ENCODE measurements at regions not wholly inside any gene's neighbourhood (a gene's known extent, or its start where the extent isn't known, plus 50 kb on each side); places are given as distances from the start of the nearest gene placed in this dataset.
"Not testable (repeated sequence)": the region's sequence is repeated elsewhere in the genome, so short reads cannot be mapped to it uniquely, and the experiment has no call there.

GRCh38 chr1:199226163-199226562 lies 587.3 kb downstream of the PTPRC start:
- DNase-seq, result peak; percentile 18

- DNase-seq, result no peak
Observed at GRCh38 chr1:199242147-199242546, 603.3 kb downstream of the PTPRC start.

- no peak for DNase-seq
Observed at GRCh38 chr1:199242601-199243000, 603.8 kb downstream of the PTPRC start.

DNA sequence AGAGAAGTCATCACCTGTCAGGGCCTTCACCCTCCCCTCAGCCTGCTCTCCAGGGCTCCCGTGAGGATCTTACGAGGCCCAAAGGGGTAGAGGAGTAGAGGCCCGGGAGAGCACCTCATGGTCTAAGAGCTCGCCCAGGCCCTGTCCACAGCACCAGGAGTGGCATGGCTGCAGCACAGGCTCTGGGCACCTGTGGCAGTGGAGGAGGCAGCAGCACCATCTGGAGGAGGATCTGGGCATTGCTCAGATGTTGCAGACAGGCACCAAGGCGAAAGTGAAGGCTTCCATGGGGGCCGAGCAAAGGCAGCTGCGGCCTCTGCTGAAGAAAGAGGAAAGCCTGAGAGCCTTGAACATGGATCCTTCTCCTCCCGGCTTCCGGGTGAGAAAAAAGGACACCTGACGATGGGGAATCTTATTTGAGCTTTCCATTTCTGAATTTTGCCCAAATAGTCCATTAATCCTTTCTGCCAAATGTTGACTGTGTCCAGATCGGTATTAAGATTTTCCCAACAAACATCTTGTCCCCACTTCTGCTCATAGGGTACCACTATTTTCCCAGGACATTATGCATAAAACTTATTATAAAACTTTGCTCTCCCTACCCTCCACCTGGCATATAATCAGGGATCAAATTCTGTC lies 604.7 kb downstream of the PTPRC start:
- no peak for DNase-seq

GRCh38 chr1:199245946-199246345 lies 607.1 kb downstream of the PTPRC start:
- no peak for DNase-seq

GRCh38 chr1:199246716-199247115 lies 607.9 kb downstream of the PTPRC start:
- DNase-seq, result no peak

- DNase-seq, result no peak
Observed at GRCh38 chr1:199247891-199248290, 609.1 kb downstream of the PTPRC start.

DNA sequence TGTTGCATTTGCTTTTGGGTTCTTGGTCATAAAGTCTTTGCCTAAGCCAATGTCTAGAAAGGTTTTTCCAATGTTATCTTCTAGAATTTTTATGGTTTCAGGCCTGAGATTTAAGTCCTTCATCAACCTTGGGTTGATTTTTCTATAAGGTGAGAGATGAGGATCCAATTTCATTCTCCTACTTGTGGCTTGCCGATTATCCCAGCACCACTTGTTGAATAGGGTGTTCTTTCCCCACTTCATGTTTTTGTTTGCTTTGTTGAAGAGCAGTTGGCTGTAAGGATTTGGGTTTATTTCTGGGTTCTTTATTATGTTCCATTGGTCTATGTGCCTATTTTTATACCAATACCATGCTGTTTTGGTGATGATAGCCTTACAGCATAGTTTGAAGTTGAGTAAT lies 615.2 kb downstream of the PTPRC start:
- not testable (repeated sequence) for DNase-seq

DNA sequence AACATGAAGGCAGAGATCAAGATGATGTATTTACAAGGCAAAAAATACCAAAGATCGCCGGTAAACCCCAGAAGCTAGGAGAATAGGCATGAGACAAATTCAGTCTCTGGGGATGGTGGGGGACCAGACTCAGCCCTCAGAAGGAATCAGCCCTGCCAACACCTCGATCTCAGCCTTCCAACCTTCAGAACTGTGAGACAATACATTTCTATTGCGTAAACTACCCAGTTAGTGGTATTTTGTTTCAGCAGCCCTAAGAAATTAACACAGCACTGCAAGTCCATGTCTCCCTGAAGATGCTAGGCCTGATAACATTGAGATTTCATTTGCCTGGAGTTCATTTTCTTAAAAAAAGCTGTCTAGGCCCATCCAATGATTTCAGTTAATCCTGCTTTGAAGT lies 622.5 kb downstream of the PTPRC start:
- no peak for DNase-seq

DNA sequence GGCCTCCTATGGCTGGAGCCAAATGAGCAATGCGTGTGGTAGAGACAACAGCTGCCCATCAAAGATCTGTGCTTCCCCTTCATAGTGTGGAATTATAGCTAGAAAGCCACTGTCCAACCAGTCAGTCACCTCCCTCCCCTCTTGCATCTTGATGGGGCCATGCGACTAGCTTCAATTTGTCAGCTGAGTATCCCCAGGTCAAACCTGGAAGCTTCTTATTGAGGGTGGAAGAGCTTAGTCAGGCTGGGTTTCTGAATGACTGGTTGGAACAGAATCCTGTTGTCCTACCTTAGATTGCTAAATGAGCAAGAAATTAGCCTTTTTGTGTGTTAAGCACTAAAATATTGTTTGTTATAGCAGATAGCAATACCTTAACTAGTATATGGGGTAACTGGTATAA lies 625.4 kb downstream of the PTPRC start:
- no peak for DNase-seq

- DNase-seq, result no peak
Observed at GRCh38 chr1:199264911-199265310, 626.1 kb downstream of the PTPRC start.

GRCh38 chr1:199265319-199265718 lies 626.5 kb downstream of the PTPRC start:
- DNase-seq, result no peak

- no peak for DNase-seq
Observed at GRCh38 chr1:199269241-199269640, 630.4 kb downstream of the PTPRC start.

DNA sequence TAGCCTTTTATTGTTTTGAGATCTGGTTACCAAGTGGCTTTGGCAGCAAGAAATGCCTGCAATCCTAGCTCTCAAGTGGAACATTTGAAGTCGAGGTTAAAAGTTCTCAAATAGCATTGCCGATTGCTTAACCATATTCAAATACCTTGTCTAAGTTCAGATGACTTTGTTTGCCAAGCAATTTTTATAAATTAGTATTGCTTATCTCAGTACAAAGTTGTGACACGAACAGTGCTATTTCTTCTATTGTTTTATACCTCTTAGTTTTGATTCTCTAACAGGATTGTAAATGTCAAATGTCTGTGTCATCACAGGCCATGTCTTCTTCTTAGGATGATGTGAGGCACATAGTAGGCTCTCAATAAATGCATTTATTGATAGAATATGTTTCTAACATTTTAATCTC lies 633.3 kb downstream of the PTPRC start:
- no peak for DNase-seq

GRCh38 chr1:199272628-199273086 lies 633.8 kb downstream of the PTPRC start:
- DNase-seq, result no peak

GRCh38 chr1:199273837-199274379 lies 635.1 kb downstream of the PTPRC start:
- no peak for DNase-seq

DNA sequence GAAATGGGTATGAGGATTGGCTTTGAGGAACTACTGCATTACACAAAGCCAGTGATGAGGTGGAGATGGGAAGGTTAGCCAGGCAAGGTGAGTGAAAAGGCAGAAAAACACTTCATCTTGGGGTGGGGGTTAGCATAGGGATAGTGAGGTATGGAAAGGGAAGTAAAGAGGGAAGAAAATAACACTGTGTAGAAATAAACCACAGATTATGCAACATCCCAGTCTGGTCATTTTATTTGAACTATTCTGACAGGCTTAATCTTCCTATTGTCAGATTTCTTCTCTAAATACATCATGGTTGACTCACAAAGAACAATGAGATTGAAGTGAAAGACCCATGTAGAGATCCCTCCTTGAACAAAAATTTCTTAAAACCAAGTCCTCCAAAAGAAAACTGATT lies 640.2 kb downstream of the PTPRC start:
- DNase-seq, result no peak

GRCh38 chr1:199279872-199280645 lies 641.2 kb downstream of the PTPRC start:
- DNase-seq, result no peak

DNA sequence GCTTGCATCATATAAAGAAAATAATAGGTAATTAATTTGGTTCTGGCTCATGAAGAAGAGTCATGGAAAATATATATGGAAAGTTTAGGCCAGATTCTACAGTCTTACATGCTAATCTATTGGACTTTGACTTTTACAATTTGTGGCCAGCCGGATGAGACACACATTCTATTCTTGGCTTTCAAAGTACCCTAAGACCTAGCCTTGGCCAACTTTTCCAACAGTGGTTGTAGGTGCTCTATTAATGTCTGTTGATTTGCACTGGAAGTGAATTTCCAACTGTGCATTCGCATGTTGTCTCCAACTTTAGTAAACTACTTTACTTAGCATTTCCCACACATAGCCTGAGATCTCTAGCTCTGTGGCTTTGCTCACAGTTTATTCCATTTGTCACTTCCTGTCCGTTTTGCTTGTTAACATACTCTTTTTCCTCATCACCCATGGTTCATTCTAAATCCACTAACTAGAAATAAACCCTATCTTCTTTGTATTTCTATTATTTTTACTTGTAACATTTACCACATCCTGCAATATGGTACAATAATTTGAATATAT lies 644.0 kb downstream of the PTPRC start:
- DNase-seq, result no peak

DNA sequence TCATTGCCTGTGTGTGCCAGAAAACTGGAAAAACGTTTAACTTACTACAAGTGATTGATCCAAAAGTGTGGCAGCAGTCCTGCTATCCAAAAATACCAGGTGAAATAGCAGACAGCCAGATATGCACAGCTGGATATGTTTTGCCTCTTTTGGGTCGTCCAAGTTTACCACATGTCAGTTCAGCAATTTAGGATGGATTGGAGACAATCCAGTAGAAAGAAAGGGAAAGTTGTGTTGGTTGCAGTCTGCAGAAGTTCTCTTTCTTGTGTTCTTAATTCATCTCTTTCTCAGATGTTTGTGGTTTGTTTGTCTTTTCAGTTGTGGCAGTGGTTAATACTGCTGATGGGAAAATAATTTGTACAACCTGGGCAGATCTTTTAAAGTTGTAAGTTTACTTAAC lies 645.0 kb downstream of the PTPRC start:
- DNase-seq, result no peak

GRCh38 chr1:199287206-199287605 lies 648.4 kb downstream of the PTPRC start:
- DNase-seq, result no peak

DNA sequence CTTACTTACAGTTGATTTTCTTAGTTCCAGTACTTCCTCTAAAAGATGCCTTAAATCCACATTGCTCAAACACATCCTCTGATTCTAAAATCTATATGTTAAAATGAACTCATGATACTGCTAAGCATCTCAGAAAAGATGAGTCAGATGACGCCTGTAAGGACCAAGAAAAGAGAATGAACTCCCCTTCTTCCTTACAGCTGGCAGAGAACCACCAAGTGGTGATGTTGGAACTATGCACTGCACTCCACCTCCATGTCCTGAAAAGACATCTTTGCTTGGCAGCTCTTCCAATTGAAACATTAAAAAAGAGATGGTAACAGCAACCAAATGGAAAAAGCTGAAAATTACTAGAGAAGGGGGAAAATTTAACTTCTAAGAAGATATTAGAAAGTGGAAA lies 648.8 kb downstream of the PTPRC start:
- DNase-seq, result no peak

- DNase-seq, result no peak
Observed at GRCh38 chr1:199290186-199290585, 651.3 kb downstream of the PTPRC start.
